Spleen (tissue), 7 donors: ENCODE measurements at regions not wholly inside any gene's neighbourhood (a gene's known extent, or its start where the extent isn't known, plus 50 kb on each side); places are given as distances from the start of the nearest gene placed in this dataset.

Experiments
- CTCF ChIP-seq, 11 experiments: fragments of 200-600 bp in 7 of 11; fragments of 450-650 bp in 4 of 11; sonication (generic) in 4 of 11; IDR thresholded peaks in 8 of 11; conservative IDR thresholded peaks in 3 of 11; 1 replicate in 7 of 11; 2 replicates in 4 of 11; pipeline versions ENCODE4 v1.4.0 to v1.8.0; 2016 to 2021; ENCODE audit warnings: antibody characterized with exemption in 11 of 11, inconsistent platforms in 4 of 11, mild to moderate bottlenecking in 1 of 11
- POLR2A ChIP-seq, 3 donors: fragments of 450-650 bp; IDR thresholded peaks; one replicate each; pipeline ENCODE4 v1.5.1; 2017; ENCODE audit warnings: antibody characterized with exemption in 3 of 3, mild to moderate bottlenecking in 1 of 3
- donor health status: DM: no; HTN: no; CAD: no; lungs with moderate emphysema.
- donor health status: DM: no; HTN: no; CAD: no.
- donor health status: DM: no; HTN: no; CAD: no.

- TF ChIP-seq CTCF (IDR thresholded peaks at IDR 0.05 in 8 of 11, conservative IDR thresholded peaks at IDR 0.05 in 3 of 11): no peak
- no peak for TF ChIP-seq POLR2A (IDR thresholded peaks at IDR 0.05)
These were observed 92.3 kb upstream of the SCAF11 start for GRCh38 chr12:46082490-46083200.
